ENCODE measurements at regions not wholly inside any gene's neighbourhood (a gene's known extent, or its start where the extent isn't known, plus 50 kb on each side); places are given as distances from the start of the nearest gene placed in this dataset.

DNA sequence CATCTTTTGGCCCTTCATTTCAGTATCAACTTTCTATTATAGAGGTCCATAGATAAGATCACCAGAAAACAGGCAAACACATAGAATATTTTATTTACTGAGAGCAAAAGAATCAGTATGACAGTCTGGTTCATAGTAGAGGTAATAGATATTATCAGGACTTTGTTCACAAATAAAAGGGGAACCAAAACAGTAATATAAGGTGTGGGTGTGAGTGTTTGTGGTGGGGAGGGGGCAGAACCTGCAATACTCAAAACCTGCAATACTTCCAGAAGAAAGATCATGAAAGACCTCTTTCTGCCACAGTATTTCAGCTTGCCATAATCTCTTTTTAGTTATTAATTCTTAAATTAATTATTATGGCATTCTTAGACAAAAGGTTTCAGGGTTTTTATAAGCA, 578.7 kb upstream of the SLITRK1 start:
- TF ChIP-seq, protein P1, sequence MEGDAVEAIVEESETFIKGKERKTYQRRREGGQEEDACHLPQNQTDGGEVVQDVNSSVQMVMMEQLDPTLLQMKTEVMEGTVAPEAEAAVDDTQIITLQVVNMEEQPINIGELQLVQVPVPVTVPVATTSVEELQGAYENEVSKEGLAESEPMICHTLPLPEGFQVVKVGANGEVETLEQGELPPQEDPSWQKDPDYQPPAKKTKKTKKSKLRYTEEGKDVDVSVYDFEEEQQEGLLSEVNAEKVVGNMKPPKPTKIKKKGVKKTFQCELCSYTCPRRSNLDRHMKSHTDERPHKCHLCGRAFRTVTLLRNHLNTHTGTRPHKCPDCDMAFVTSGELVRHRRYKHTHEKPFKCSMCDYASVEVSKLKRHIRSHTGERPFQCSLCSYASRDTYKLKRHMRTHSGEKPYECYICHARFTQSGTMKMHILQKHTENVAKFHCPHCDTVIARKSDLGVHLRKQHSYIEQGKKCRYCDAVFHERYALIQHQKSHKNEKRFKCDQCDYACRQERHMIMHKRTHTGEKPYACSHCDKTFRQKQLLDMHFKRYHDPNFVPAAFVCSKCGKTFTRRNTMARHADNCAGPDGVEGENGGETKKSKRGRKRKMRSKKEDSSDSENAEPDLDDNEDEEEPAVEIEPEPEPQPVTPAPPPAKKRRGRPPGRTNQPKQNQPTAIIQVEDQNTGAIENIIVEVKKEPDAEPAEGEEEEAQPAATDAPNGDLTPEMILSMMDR (IDR thresholded peaks at IDR 0.05; ENCODE audit: low read length): no peak
- no peak for TF ChIP-seq EZH2 (IDR thresholded peaks at IDR 0.05; ENCODE audit: borderline replicate concordance, low read length)
